Skeletal muscle tissue (tissue), 3 donors: ENCODE measurements at regions not wholly inside any gene's neighbourhood (a gene's known extent, or its start where the extent isn't known, plus 50 kb on each side); places are given as distances from the start of the nearest gene placed in this dataset.
A peak's percentile ranks its signal among the peaks of the same experiment; 100 is the strongest.

ENCODE experiments used
- H3K27ac ChIP-seq: one replicate; pipeline ENCODE4 v1.7.0; 2013; ENCODE audit warnings: mild to moderate bottlenecking, low read depth, low read length, inconsistent platforms
- H3K27me3 ChIP-seq, 3 donors: one replicate each; pipeline ENCODE4 v1.7.0; 2013; ENCODE audit warnings: low read length in 3 of 3; ENCODE audit not compliant: control insufficient read depth in 3 of 3, insufficient read depth in 3 of 3
- H3K36me3 ChIP-seq, 3 donors: one replicate each; pipeline ENCODE4 v1.7.0; 2013; ENCODE audit warnings: low read length in 3 of 3; ENCODE audit not compliant: control insufficient read depth in 3 of 3, insufficient read depth in 3 of 3
- H3K4me1 ChIP-seq, 3 donors: one replicate each; pipeline ENCODE4 v1.7.0; 2013; ENCODE audit warnings: low read length in 3 of 3, mild to moderate bottlenecking in 3 of 3; ENCODE audit not compliant: control insufficient read depth in 3 of 3, insufficient read depth in 3 of 3
- H3K4me3 ChIP-seq, 3 donors: one replicate each; pipeline ENCODE4 v1.7.0; 2013; ENCODE audit warnings: low read length in 3 of 3
- H3K9ac ChIP-seq, 3 donors: one replicate each; pipeline ENCODE4 v1.7.0; 2013; ENCODE audit warnings: low read length in 3 of 3, mild to moderate bottlenecking in 3 of 3, moderate library complexity in 2 of 3, low read depth in 1 of 3
- H3K9me3 ChIP-seq, 3 donors: one replicate each; pipeline ENCODE4 v1.7.0; 2013; ENCODE audit warnings: low read length in 3 of 3; ENCODE audit not compliant: control insufficient read depth in 3 of 3
- donor health status: Osteomylitis.

DNA sequence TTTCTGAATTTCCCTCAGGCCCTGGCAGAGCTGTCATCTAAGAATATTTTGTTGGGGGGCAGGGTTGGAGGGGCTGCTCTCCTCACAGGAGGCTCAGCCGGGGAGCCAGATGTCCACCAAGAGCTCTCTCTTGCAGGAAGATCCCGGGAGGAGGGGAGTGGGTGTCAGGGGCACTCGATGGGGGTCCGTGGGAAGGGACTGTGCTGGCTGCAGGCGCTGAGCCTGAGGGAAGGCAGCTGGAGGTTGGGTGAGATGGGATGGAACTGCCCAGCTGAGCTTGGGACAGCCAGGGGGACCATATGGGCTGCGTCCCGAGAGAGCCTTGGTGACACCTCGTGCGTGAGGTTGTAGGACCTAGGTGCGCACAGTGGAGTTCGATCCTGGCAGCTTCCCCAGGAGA is 111.2 kb upstream of the GSE1 start:
- peaks cover 0 to 1% (median 0%) of the 10 kb centered on the region in 3 donors for H3K36me3 ChIP-seq
- H3K27ac ChIP-seq = no peak overlapping the region
- no peak overlapping the region for H3K4me3 ChIP-seq
- no peaks in the 10 kb centered on the region for H3K9me3 ChIP-seq
- no peaks in the 10 kb centered on the region for H3K27me3 ChIP-seq
- H3K9ac ChIP-seq = no peak overlapping the region
- H3K4me1 ChIP-seq = peaks cover 12 to 39% (median 14%) of the 10 kb centered on the region in 3 donors

DNA sequence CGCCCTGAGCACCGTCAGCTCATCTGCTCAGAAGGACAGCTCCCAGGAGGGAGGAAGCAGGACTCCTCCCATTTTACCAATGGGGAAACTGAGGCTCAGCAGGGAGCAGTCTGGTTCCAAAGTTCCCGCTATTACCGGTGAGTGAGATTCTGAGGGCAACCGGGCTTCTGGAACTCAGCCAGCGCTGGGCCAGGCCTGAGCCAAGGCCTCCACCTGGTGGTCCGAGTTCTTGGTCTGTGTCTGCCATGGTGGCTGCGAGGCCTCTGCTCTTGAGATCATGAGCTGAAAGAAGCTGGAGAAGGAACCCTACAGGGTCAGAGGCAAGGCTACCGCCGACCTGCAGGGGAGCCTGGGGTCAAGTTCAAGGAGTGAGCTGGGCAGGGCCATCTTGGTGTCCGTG is 110.8 kb upstream of the GSE1 start:
- Histone ChIP-seq H3K9ac (peak overlapping the region in 1 of 3 donors; percentile 16), H3K36me3 (peaks cover 0 to 1% (median 0%) of the 10 kb centered on the region in 3 donors), H3K4me3 (no peak overlapping the region), H3K27me3 (no peaks in the 10 kb centered on the region), H3K27ac (no peak overlapping the region), H3K9me3 (no peaks in the 10 kb centered on the region), H3K4me1 (peaks cover 14 to 43% (median 16%) of the 10 kb centered on the region in 3 donors)

DNA sequence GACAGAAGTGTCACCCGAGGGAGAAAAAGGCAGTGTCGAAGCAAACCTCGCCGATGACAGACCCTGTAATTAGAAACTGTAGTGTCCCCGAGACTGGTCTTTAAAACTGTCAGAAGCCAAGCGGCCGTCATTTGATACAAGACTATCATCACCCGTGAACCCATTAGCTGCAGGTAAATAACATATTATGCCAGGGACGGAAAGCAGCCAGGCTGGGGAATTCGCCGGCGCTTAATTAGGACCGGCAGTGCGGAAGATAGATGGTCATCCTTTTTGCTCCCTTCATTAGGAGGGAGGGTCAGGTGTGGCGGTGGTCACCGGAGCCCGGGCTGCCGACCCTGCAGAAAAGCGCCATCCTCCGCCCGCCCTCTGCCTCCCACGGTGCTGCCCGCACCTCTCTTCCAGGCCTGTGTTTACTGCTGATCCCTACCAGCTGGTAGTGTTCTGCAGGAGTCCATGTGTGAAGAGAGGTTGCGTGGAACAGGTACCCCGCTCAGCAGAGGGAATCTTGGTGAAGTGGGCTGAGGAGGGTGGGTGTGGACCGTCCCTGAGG is 109.4 kb upstream of the GSE1 start:
- H3K9me3 ChIP-seq = no peaks in the 10 kb centered on the region
- peaks cover 0 to 1% (median 0%) of the 10 kb centered on the region in 3 donors for H3K36me3 ChIP-seq
- H3K27me3 ChIP-seq = no peaks in the 10 kb centered on the region
- no peak overlapping the region for H3K4me3 ChIP-seq
- H3K9ac ChIP-seq = no peak overlapping the region
- no peak overlapping the region for H3K27ac ChIP-seq
- peaks cover 14 to 47% (median 19%) of the 10 kb centered on the region in 3 donors for H3K4me1 ChIP-seq

DNA sequence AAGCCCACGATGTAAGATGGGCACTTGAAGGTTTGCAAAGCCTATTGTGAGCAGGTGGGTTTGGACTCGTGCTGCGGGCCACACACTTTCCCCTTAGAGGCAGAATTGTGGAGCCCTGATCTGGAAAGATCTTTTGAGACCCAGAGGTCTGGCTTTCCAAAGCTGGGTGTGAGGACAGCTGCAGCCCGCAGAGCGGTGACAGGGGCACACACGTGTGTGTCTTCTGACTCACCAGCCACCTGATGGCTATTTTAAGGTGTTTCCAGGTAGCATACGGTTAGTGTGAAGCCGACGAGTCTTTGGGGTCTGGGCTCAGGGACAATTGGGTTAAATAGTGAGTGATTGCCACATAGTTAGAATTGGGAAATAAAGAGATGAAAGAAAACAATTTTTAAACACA is 108.9 kb upstream of the GSE1 start:
- Histone ChIP-seq H3K9me3 (no peaks in the 10 kb centered on the region), H3K27me3 (no peaks in the 10 kb centered on the region), H3K4me1 (peaks cover 14 to 44% (median 16%) of the 10 kb centered on the region in 3 donors), H3K27ac (no peak overlapping the region), H3K36me3 (peaks cover 0 to 1% (median 0%) of the 10 kb centered on the region in 3 donors), H3K4me3 (no peak overlapping the region), H3K9ac (no peak overlapping the region)

DNA sequence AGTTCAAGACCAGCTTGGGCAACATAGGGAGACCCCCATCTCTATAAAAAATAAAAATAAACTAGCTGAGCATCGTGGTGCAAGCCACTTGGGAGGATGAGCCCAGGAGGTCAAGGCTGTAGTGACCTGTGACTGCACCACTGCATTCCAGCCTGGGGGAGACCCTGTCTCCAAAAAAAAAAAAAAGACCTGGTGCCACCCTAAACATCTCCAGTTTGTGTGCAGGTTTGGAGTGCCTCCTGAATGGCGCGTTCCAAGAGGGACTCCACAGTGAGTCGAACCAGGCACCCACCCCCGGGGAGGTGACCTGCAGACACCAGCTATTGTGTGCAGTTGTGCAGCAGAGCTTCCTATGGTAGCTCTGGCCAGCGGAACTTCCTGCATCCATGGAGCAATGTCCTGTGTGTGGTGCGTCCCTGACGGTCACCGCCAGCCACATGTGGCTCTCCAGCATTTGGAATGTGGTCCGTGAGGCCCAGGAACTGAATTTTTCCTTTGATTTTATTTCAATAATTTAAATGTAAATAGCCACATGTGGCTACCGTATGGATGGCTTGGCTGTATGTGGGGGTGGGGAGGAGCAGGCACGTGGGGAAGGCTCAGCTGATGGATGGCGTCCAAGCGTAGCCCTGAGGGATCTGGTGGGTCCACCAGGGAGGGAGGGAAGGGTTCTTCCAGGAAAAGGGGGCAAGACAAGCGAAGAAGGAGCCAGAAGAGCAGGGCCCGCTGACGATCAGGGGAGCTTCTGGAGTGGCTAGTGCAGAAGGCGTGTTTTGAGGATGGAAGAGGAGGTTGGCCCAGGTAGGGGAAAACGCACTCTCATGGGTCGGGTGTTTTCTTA is 107.1 kb upstream of the GSE1 start:
- Histone ChIP-seq H3K36me3 (peaks cover 0 to 1% (median 0%) of the 10 kb centered on the region in 3 donors), H3K9me3 (no peaks in the 10 kb centered on the region), H3K27ac (no peak overlapping the region), H3K9ac (no peak overlapping the region), H3K4me1 (peaks cover 14 to 44% (median 16%) of the 10 kb centered on the region in 3 donors), H3K27me3 (no peaks in the 10 kb centered on the region), H3K4me3 (no peak overlapping the region)

DNA sequence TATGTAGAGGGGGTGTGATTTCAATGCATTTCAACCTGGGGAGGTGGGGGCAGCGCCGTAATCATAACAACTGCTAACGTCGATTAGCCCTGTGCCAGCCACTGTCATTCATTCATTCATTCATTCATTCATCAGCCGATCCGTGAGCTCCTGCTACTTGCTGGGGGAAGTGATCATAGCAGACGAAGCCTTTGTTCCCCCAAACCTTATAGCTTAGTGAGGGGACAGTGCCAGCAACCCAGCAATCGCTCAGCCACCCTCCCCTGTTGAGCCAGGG is 106.5 kb upstream of the GSE1 start:
- H3K9me3 ChIP-seq = no peaks in the 10 kb centered on the region
- no peaks in the 10 kb centered on the region for H3K27me3 ChIP-seq
- no peak overlapping the region for H3K9ac ChIP-seq
- no peak overlapping the region for H3K27ac ChIP-seq
- peaks cover 14 to 44% (median 16%) of the 10 kb centered on the region in 3 donors for H3K4me1 ChIP-seq
- H3K4me3 ChIP-seq = no peak overlapping the region
- peaks cover 0 to 1% (median 0%) of the 10 kb centered on the region in 3 donors for H3K36me3 ChIP-seq

DNA sequence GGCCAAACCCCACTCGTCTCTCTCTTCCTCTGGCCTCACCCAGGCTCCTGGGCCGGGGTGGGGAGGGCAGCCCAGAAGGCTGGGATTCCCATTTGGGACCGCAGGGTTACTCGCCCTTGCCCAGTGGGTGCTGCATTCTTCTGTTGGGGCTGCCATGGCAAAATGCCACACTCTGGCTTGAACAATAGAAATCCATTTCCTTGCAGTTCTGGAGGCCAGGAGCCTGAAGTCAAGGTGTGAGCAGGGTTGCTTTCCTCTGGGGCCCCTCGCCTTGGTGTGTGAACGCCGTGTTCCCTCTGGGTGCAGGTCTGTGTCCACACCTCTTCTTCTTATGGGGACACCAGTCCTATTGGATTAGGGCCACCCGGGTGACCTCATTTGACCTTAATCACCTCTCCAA is 105.8 kb upstream of the GSE1 start:
- no peak overlapping the region for H3K27ac ChIP-seq

DNA sequence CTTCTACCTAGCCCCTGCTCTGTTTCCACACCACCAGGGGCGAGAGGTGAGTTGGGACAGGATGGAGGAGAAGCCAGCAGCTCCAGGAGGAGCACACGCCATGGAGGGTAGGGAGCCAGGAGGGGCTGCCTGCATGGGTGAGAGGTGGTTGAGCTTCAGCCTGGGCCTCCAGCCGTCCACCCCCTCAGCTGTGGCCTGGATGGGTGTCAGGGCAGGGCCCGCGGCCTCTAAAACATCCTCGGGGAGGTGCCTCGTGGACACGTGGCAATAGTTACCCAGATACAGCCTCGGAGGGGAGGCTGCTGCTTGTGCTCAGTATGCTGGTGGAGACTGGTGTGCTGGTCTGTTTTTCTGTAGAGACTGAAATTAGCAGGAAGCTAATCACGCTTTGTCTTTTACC is 104.7 kb upstream of the GSE1 start:
- peak overlapping the region in 1 of 3 donors; percentile 3 for H3K9ac ChIP-seq
- no peaks in the 10 kb centered on the region for H3K9me3 ChIP-seq
- no peak overlapping the region for H3K4me3 ChIP-seq
- no peaks in the 10 kb centered on the region for H3K27me3 ChIP-seq
- H3K4me1 ChIP-seq = peaks cover 11 to 42% (median 20%) of the 10 kb centered on the region in 3 donors
- no peak overlapping the region for H3K27ac ChIP-seq
- H3K36me3 ChIP-seq = peaks cover 0 to 1% (median 0%) of the 10 kb centered on the region in 3 donors

More for the DNA sequence above, 105.8 kb upstream of the GSE1 start:
- Histone ChIP-seq H3K4me1 (peaks cover 14 to 40% (median 16%) of the 10 kb centered on the region in 3 donors), H3K9me3 (no peaks in the 10 kb centered on the region), H3K9ac (no peak overlapping the region), H3K36me3 (peaks cover 0 to 1% (median 0%) of the 10 kb centered on the region in 3 donors), H3K4me3 (no peak overlapping the region), H3K27me3 (no peaks in the 10 kb centered on the region)

DNA sequence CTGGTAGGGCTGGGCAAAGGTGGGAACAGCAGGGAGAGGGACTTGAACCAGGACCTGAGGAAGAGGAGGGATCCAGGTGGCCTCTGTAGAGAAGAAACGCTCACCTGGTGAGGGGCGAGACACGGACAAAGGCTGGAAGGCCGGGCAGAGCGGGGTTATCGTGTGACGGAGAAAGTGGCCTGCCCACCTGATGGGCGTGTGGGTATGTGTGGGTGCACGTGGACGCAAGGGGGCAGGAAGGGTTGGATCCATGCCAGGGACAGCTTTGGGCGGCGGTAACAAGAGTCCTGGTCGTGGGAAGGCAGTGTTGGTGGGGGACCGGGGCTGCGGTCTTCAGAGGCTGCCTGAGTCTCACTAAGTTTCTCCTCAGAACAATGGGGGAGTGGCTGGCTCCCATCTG is 104.1 kb upstream of the GSE1 start:
- peak overlapping the region in 1 of 3 donors; percentile 3 for H3K9ac ChIP-seq
- no peak overlapping the region for H3K4me3 ChIP-seq
- H3K4me1 ChIP-seq = peaks cover 12 to 46% (median 24%) of the 10 kb centered on the region in 3 donors

DNA sequence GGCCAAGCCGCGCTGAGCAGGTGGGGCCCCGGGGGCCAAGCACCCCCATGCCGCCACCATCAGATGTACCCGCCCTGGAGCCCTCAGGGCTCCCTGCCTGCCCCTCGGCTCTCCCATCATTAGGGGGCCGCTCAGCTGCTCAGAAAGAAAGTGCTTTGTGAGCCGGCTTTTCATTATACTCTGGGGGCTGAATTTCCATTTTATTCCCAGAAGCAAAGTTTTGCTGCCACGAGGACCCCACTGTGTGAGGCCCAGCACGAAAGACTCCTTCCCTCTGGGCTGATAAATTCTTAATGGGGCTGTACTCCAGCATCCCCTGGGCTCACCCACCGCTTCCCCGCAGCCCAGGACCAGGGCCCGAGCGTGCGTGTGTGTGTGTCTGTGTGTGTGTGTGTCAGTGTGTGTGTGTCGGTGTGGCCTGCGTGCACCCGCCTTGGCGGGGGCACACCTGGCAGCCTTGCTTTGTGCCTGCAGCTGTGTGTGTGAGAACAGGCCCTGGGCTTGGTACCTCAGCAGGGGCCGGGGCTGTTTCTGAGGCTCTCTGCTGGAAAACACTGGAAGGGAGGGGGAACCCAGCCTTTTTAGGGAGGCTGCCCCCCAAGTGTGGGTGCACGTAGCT is 103.0 kb upstream of the GSE1 start:
- Histone ChIP-seq H3K9ac (no peak overlapping the region), H3K4me1 (peaks cover 20 to 50% (median 35%) of the 10 kb centered on the region in 3 donors), H3K36me3 (peaks cover 0 to 1% (median 0%) of the 10 kb centered on the region in 3 donors), H3K9me3 (no peaks in the 10 kb centered on the region), H3K27me3 (no peaks in the 10 kb centered on the region), H3K27ac (no peak overlapping the region), H3K4me3 (no peak overlapping the region)

More for the DNA sequence above, 104.1 kb upstream of the GSE1 start:
- Histone ChIP-seq H3K36me3 (peaks cover 0 to 1% (median 0%) of the 10 kb centered on the region in 3 donors), H3K27ac (no peak overlapping the region), H3K9me3 (no peaks in the 10 kb centered on the region), H3K27me3 (no peaks in the 10 kb centered on the region)
